SK-N-MC (cell line): ENCODE measurements at regions not wholly inside any gene's neighbourhood (a gene's known extent, or its start where the extent isn't known, plus 50 kb on each side); places are given as distances from the start of the nearest gene placed in this dataset.

Experiments used
- EZH2 ChIP-seq: fragments of 200-600 bp; sonication (generic); IDR thresholded peaks from one replicate; pipeline ENCODE4 v1.6.1; 2017; ENCODE audit warnings: antibody characterized with exemption
- FOXP2 ChIP-seq: optimal IDR thresholded peaks from 2 replicates; pipeline ENCODE3; 2011; ENCODE audit warnings: mild to moderate bottlenecking, moderate library complexity; ENCODE audit not compliant: insufficient read depth; ENCODE audit errors: extremely low read length, control extremely low read depth
- POLR2AphosphoS5 ChIP-seq: IDR thresholded peaks from 2 replicates; pipeline ENCODE4 v1.6.1; 2012; ENCODE audit warnings: mild to moderate bottlenecking, low read depth, low read length, borderline replicate concordance

DNA sequence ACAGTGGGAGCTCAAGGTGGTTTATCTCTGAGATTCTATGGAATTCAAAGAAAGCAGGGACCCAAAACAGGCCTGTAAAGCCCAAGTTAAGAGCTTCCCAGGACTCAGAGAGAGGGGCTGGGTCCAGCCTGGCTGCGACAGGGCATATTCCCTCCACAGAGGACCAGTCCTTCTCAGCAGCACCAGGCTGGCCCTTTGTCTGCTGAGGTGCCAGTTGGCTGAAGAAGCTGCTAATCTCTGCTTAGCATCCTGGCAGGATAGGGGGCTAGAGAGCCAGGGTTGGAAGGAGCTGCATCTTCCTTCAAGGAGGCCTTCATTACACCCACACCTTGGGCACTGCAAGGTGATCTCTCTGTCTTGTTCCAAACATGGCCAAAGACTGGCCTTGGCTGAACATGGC is 68.3 kb upstream of the TUNAR start:
- TF ChIP-seq EZH2: no peak
- no peak for TF ChIP-seq POLR2AphosphoS5
- TF ChIP-seq FOXP2: no peak
